HG03175 (cell line): ENCODE measurements at regions not wholly inside any gene's neighbourhood (a gene's known extent, or its start where the extent isn't known, plus 50 kb on each side); places are given as distances from the start of the nearest gene placed in this dataset.

Source experiments
- ATAC-seq: cut with Tn5 transposase; IDR thresholded peaks from one replicate; pipeline ENCODE4 v1.9.1; 2021; ENCODE audit warnings: mild to moderate bottlenecking, moderate library complexity; ENCODE audit not compliant: unreplicated experiment

GRCh38 chr13:74622284-74622683 is 488.1 kb upstream of the KLF12 start:
- ATAC-seq, result no peak

GRCh38 chr13:74620711-74621110 is 486.5 kb upstream of the KLF12 start:
- no peak for ATAC-seq

GRCh38 chr13:74620308-74620707 is 486.1 kb upstream of the KLF12 start:
- ATAC-seq, result no peak

GRCh38 chr13:74597526-74597925 is 463.3 kb upstream of the KLF12 start:
- no peak for ATAC-seq

- ATAC-seq, result no peak
These were observed 462.5 kb upstream of the KLF12 start for GRCh38 chr13:74596691-74597090.

GRCh38 chr13:74593688-74594087 is 459.5 kb upstream of the KLF12 start:
- no peak for ATAC-seq

- ATAC-seq, result no peak
These were observed 452.6 kb upstream of the KLF12 start for GRCh38 chr13:74586847-74587246.

GRCh38 chr13:74576420-74576819 is 442.2 kb upstream of the KLF12 start:
- ATAC-seq, result no peak

GRCh38 chr13:74575729-74576125 is 441.5 kb upstream of the KLF12 start:
- peak; percentile 66 for ATAC-seq

GRCh38 chr13:74574964-74575728 is 440.9 kb upstream of the KLF12 start:
- peak; percentile 15 for ATAC-seq

GRCh38 chr13:74573654-74574053 is 439.4 kb upstream of the KLF12 start:
- ATAC-seq, result no peak

GRCh38 chr13:74571811-74572210 is 437.6 kb upstream of the KLF12 start:
- no peak for ATAC-seq

GRCh38 chr13:74570834-74571233 is 436.6 kb upstream of the KLF12 start:
- no peak for ATAC-seq

GRCh38 chr13:74570046-74570445 is 435.8 kb upstream of the KLF12 start:
- no peak for ATAC-seq

- ATAC-seq, result no peak
These were observed 435.0 kb upstream of the KLF12 start for GRCh38 chr13:74569251-74569650.

- ATAC-seq, result no peak
These were observed 433.3 kb upstream of the KLF12 start for GRCh38 chr13:74567485-74567884.

- ATAC-seq, result no peak
These were observed 428.2 kb upstream of the KLF12 start for GRCh38 chr13:74562381-74562780.

GRCh38 chr13:74561155-74561554 is 427.0 kb upstream of the KLF12 start:
- ATAC-seq, result no peak

GRCh38 chr13:74560325-74560724 is 426.1 kb upstream of the KLF12 start:
- ATAC-seq, result peak; percentile 84

GRCh38 chr13:74557870-74558269 is 423.7 kb upstream of the KLF12 start:
- ATAC-seq, result no peak

- ATAC-seq, result no peak
These were observed 421.6 kb upstream of the KLF12 start for GRCh38 chr13:74555651-74556420.

- ATAC-seq, result no peak
These were observed 421.0 kb upstream of the KLF12 start for GRCh38 chr13:74555276-74555625.
